ENCODE measurements at regions not wholly inside any gene's neighbourhood (a gene's known extent, or its start where the extent isn't known, plus 50 kb on each side); places are given as distances from the start of the nearest gene placed in this dataset.

- TF ChIP-seq KAT2A (conservative IDR thresholded peaks at IDR 0.05; ENCODE audit: control insufficient read depth, low read depth, low read length) (no peak), CEBPB (IDR thresholded peaks at IDR 0.05; ENCODE audit: borderline replicate concordance in 1 of 2, low read depth in 2 of 2, low read length in 2 of 2) (no peak), CTCF (IDR thresholded peaks at IDR 0.05 in 2 of 3, conservative IDR thresholded peaks at IDR 0.05 in 1 of 3; ENCODE audit: control insufficient read depth in 2 of 3, extremely low read depth in 1 of 3, insufficient read depth in 1 of 3, low read depth in 3 of 3, low read length in 3 of 3) (no peak), TAF1 (IDR thresholded peaks at IDR 0.05; ENCODE audit: borderline replicate concordance, low read depth, low read length) (no peak)
These were observed 281.7 kb upstream of the HDAC4 start for GRCh38 chr2:239682518-239682917.

Measured in GM12878 (cell line).